ENCODE measurements at regions not wholly inside any gene's neighbourhood (a gene's known extent, or its start where the extent isn't known, plus 50 kb on each side); places are given as distances from the start of the nearest gene placed in this dataset.
"Not testable (repeated sequence)": the region's sequence is repeated elsewhere in the genome, so short reads cannot be mapped to it uniquely, and the experiment has no call there.

DNA sequence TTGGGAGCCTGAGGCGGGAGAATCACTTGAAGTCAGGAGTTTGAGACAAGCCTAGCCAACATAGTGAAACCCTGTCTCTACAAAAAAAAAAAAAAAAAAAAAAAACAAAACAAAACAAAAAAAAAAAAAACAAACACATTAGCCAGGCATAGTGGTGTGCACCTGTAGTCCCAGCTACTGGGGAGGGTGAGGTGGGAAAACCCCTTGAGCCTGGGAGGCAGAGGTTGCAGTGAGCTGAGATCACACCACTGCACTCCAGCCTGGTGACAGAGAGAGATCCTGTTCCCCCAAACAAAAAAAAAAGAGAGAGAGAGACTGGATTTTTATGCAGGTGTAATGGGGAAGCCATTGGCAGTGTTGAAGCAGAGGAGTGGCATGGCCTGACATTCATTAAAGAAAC is 385.7 kb upstream of the TENM3 start:
- not testable (repeated sequence) for H3K4me2 ChIP-seq (ENCODE audit: low read depth, low read length, poor library complexity, severe bottlenecking); H3K27ac ChIP-seq (ENCODE audit: low read length); DNase-seq; H3K4me1 ChIP-seq (ENCODE audit: low read length); H3K9me2 ChIP-seq (replicated peaks; ENCODE audit: insufficient read depth, low read length); H3K4me3 ChIP-seq (ENCODE audit: low read length); H2AFZ ChIP-seq (ENCODE audit: low read length); H3K9ac ChIP-seq (ENCODE audit: low read length); H3K27me3 ChIP-seq (ENCODE audit: low read length); H3K79me2 ChIP-seq (ENCODE audit: low read length); H4K20me1 ChIP-seq (ENCODE audit: insufficient read depth, low read depth, low read length); H3K36me3 ChIP-seq (ENCODE audit: insufficient read depth, low read length); H3K9me3 ChIP-seq (ENCODE audit: low read length)

DNA sequence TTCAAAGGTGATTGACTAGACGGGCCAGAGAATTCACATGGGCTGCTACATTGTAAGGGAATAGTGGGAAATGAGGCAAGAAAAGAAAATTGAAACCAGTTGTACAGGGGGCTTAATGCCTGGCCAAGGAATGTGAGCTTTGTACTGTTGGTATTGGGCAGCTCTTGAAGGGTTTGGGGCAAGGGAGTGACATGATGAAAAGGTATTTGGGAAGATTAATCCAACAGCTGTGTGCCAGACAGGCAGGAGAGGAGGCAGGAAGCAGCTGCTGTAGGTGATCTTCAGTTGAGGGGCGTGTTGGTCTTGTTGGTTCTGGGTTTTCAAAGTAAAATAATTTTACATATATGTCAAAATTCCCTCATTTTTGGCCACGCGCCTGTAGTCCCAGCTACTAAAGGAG is 384.5 kb upstream of the TENM3 start:
- no peak for DNase-seq
- no peaks in the 10 kb centered on the region for H3K27me3 ChIP-seq (ENCODE audit: low read length)
- no peaks in the 10 kb centered on the region for H4K20me1 ChIP-seq (ENCODE audit: insufficient read depth, low read depth, low read length)
- H3K9me3 ChIP-seq (ENCODE audit: low read length), result no peaks in the 10 kb centered on the region
- no peak overlapping the region for H3K4me3 ChIP-seq (ENCODE audit: low read length)
- no peaks in the 10 kb centered on the region for H3K4me1 ChIP-seq (ENCODE audit: low read length)
- no peaks in the 10 kb centered on the region for H3K9me2 ChIP-seq (replicated peaks; ENCODE audit: insufficient read depth, low read length)
- H2AFZ ChIP-seq (ENCODE audit: low read length), result no peak overlapping the region
- H3K36me3 ChIP-seq (ENCODE audit: insufficient read depth, low read length), result no peaks in the 10 kb centered on the region
- H3K4me2 ChIP-seq (ENCODE audit: low read depth, low read length, poor library complexity, severe bottlenecking), result no peak overlapping the region
- no peak overlapping the region for H3K27ac ChIP-seq (ENCODE audit: low read length)
- H3K9ac ChIP-seq (ENCODE audit: low read length), result no peak overlapping the region
- H3K79me2 ChIP-seq (ENCODE audit: low read length), result no peaks in the 10 kb centered on the region

DNA sequence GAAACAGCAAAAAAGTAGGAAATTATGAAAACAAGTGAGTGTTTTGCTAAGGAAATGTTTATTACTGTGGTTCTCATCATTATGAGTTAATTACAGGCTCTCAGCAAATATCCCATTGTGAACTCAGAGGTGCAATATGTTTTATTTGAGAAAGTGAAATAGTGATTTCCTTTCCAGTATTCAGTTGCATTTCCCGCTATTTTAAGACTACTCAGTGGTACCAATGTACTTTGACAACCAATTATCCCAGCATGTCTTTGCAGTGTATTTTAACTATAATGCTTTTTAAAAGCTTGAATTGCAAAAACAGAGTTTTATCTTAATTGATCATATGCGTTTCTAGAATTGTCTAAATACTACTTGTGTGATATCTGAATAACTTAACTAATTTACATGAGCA is 383.8 kb upstream of the TENM3 start:
- Histone ChIP-seq H3K4me1 (ENCODE audit: low read length) (no peaks in the 10 kb centered on the region), H3K9ac (ENCODE audit: low read length) (no peak overlapping the region), H3K79me2 (ENCODE audit: low read length) (no peaks in the 10 kb centered on the region), H3K9me2 (replicated peaks; ENCODE audit: insufficient read depth, low read length) (no peaks in the 10 kb centered on the region), H3K4me2 (ENCODE audit: low read depth, low read length, poor library complexity, severe bottlenecking) (no peak overlapping the region), H3K27ac (ENCODE audit: low read length) (no peak overlapping the region), H3K9me3 (ENCODE audit: low read length) (no peaks in the 10 kb centered on the region), H3K4me3 (ENCODE audit: low read length) (no peak overlapping the region), H3K36me3 (ENCODE audit: insufficient read depth, low read length) (no peaks in the 10 kb centered on the region), H2AFZ (ENCODE audit: low read length) (no peak overlapping the region), H3K27me3 (ENCODE audit: low read length) (no peaks in the 10 kb centered on the region), H4K20me1 (ENCODE audit: insufficient read depth, low read depth, low read length) (no peaks in the 10 kb centered on the region)
- DNase-seq, result no peak

DNA sequence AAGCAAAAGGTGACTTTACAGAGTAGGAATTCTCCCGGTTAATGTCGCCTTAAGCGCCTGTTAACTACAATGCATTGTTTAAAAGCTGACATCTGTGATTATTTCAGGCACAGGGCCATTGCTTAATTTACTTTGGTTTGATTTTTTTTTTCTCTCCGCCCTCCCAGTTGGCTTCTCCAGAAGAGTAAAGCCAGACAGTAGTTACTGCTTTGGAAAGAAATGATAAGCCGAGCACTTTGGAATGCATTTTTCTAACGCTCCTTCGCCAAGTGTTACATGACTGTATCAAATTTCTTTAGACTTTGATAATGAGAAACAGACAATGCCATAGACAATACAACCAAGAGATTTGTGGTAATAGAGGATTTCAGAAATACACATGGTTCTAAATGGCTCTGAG is 383.0 kb upstream of the TENM3 start:
- Histone ChIP-seq H3K4me1 (ENCODE audit: low read length) (no peaks in the 10 kb centered on the region), H3K27me3 (ENCODE audit: low read length) (no peaks in the 10 kb centered on the region), H4K20me1 (ENCODE audit: insufficient read depth, low read depth, low read length) (no peaks in the 10 kb centered on the region), H3K9me2 (replicated peaks; ENCODE audit: insufficient read depth, low read length) (no peaks in the 10 kb centered on the region), H3K27ac (ENCODE audit: low read length) (no peak overlapping the region), H3K36me3 (ENCODE audit: insufficient read depth, low read length) (no peaks in the 10 kb centered on the region), H3K4me3 (ENCODE audit: low read length) (no peak overlapping the region), H3K9me3 (ENCODE audit: low read length) (no peaks in the 10 kb centered on the region), H3K4me2 (ENCODE audit: low read depth, low read length, poor library complexity, severe bottlenecking) (no peak overlapping the region), H3K9ac (ENCODE audit: low read length) (no peak overlapping the region), H3K79me2 (ENCODE audit: low read length) (no peaks in the 10 kb centered on the region), H2AFZ (ENCODE audit: low read length) (no peak overlapping the region)
- no peak for DNase-seq

DNA sequence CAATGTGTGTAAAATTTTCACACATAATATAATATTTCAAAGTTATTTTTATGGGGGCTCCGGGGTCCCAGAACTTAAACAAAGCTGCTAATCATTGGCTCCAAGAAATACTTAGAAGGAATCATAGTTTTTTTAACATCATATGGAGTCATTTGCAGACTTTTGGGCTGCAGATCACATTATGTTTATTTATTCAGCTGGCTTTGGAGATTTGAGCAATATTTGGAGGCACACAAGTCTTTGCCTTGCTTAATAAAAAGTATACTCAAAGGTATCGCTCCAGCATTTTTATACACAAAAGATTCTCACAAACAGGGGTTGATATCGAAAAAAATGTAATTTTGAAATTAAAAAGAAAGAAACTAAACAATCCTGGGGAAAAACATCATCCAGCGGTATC is 382.5 kb upstream of the TENM3 start:
- no peaks in the 10 kb centered on the region for H3K36me3 ChIP-seq (ENCODE audit: insufficient read depth, low read length)
- no peaks in the 10 kb centered on the region for H4K20me1 ChIP-seq (ENCODE audit: insufficient read depth, low read depth, low read length)
- no peaks in the 10 kb centered on the region for H3K79me2 ChIP-seq (ENCODE audit: low read length)
- no peaks in the 10 kb centered on the region for H3K4me1 ChIP-seq (ENCODE audit: low read length)
- H3K4me3 ChIP-seq (ENCODE audit: low read length), result no peak overlapping the region
- no peak overlapping the region for H3K4me2 ChIP-seq (ENCODE audit: low read depth, low read length, poor library complexity, severe bottlenecking)
- no peak for DNase-seq
- no peak overlapping the region for H3K9ac ChIP-seq (ENCODE audit: low read length)
- H3K27ac ChIP-seq (ENCODE audit: low read length), result no peak overlapping the region
- no peak overlapping the region for H2AFZ ChIP-seq (ENCODE audit: low read length)
- no peaks in the 10 kb centered on the region for H3K9me3 ChIP-seq (ENCODE audit: low read length)
- H3K9me2 ChIP-seq (replicated peaks; ENCODE audit: insufficient read depth, low read length), result no peaks in the 10 kb centered on the region
- H3K27me3 ChIP-seq (ENCODE audit: low read length), result no peaks in the 10 kb centered on the region

DNA sequence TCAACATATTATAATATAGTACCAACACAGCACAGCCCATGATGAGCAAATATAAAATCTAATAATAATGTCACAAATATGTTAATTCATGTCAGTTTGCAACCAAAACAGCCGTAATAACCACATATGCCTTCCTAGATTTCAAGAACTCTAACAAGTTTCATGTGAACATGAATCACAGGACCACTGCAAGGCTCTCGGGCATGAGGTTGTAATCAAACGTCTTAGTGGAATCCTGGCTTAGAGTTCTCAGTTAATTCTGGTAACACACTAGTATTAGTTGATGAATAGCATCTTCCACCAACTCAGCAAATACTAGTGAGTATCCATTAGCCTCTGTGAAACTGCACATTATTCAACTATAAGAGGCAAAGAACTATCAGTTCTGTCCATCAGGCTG is 379.3 kb upstream of the TENM3 start:
- no peak for DNase-seq
- Histone ChIP-seq H2AFZ (ENCODE audit: low read length) (no peak overlapping the region), H3K79me2 (ENCODE audit: low read length) (no peaks in the 10 kb centered on the region), H3K4me2 (ENCODE audit: low read depth, low read length, poor library complexity, severe bottlenecking) (no peak overlapping the region), H3K9me2 (replicated peaks; ENCODE audit: insufficient read depth, low read length) (no peaks in the 10 kb centered on the region), H3K4me1 (ENCODE audit: low read length) (no peaks in the 10 kb centered on the region), H4K20me1 (ENCODE audit: insufficient read depth, low read depth, low read length) (no peaks in the 10 kb centered on the region), H3K9ac (ENCODE audit: low read length) (no peak overlapping the region), H3K36me3 (ENCODE audit: insufficient read depth, low read length) (no peaks in the 10 kb centered on the region), H3K27ac (ENCODE audit: low read length) (no peak overlapping the region), H3K27me3 (ENCODE audit: low read length) (no peaks in the 10 kb centered on the region), H3K9me3 (ENCODE audit: low read length) (no peaks in the 10 kb centered on the region), H3K4me3 (ENCODE audit: low read length) (no peak overlapping the region)

DNA sequence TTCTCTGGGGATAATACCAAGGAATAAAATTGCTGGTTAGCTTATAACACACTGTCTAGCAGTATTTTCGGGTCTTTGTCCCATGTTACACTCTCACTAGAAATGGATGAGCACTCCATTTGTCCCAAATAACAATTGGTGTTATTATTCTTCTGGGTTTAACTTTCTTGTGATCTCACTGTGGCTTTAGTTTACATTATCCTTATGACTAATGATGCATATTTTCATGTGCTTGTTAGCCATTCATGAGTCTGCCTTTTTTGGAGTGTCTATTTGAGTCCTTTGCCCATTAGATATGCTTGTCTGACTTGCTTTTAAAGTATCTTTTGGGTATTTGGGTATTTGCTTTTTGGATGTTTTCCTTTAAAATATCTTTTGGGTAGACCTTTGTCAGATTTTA is 372.9 kb upstream of the TENM3 start:
- no peak overlapping the region for H3K4me2 ChIP-seq (ENCODE audit: low read depth, low read length, poor library complexity, severe bottlenecking)
- no peaks in the 10 kb centered on the region for H3K4me1 ChIP-seq (ENCODE audit: low read length)
- no peak overlapping the region for H3K9ac ChIP-seq (ENCODE audit: low read length)
- no peaks in the 10 kb centered on the region for H3K9me2 ChIP-seq (replicated peaks; ENCODE audit: insufficient read depth, low read length)
- no peaks in the 10 kb centered on the region for H3K36me3 ChIP-seq (ENCODE audit: insufficient read depth, low read length)
- DNase-seq, result no peak
- no peak overlapping the region for H3K4me3 ChIP-seq (ENCODE audit: low read length)
- no peaks in the 10 kb centered on the region for H3K27me3 ChIP-seq (ENCODE audit: low read length)
- H3K79me2 ChIP-seq (ENCODE audit: low read length), result no peaks in the 10 kb centered on the region
- no peak overlapping the region for H3K27ac ChIP-seq (ENCODE audit: low read length)
- no peaks in the 10 kb centered on the region for H3K9me3 ChIP-seq (ENCODE audit: low read length)
- H2AFZ ChIP-seq (ENCODE audit: low read length), result no peak overlapping the region
- no peaks in the 10 kb centered on the region for H4K20me1 ChIP-seq (ENCODE audit: insufficient read depth, low read depth, low read length)

DNA sequence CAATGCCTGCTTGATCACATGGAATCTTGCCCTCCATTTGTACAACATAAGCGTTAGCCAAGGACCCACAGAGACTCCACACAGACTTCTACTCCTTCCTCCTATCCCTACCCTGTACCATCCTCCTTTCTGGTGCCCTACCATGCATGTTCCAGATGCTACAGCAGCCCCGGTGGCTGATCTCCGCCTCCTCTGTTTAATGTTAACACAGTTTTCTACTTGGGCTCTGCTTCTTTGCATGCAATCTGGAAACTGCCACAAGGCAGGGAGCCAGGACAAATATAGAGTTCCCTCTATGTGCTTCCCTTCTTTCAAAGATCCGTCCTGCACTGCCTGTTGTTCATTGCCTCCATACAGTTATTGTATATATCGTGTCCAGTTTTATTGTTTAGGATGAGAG is 368.6 kb upstream of the TENM3 start:
- Histone ChIP-seq H3K4me3 (ENCODE audit: low read length) (no peak overlapping the region), H3K27ac (ENCODE audit: low read length) (no peak overlapping the region), H2AFZ (ENCODE audit: low read length) (no peak overlapping the region), H3K4me2 (ENCODE audit: low read depth, low read length, poor library complexity, severe bottlenecking) (no peak overlapping the region), H3K79me2 (ENCODE audit: low read length) (no peaks in the 10 kb centered on the region), H3K27me3 (ENCODE audit: low read length) (no peaks in the 10 kb centered on the region), H3K9me2 (replicated peaks; ENCODE audit: insufficient read depth, low read length) (no peaks in the 10 kb centered on the region), H4K20me1 (ENCODE audit: insufficient read depth, low read depth, low read length) (no peaks in the 10 kb centered on the region), H3K36me3 (ENCODE audit: insufficient read depth, low read length) (no peaks in the 10 kb centered on the region), H3K4me1 (ENCODE audit: low read length) (no peaks in the 10 kb centered on the region), H3K9ac (ENCODE audit: low read length) (no peak overlapping the region), H3K9me3 (ENCODE audit: low read length) (no peaks in the 10 kb centered on the region)
- DNase-seq, result no peak

DNA sequence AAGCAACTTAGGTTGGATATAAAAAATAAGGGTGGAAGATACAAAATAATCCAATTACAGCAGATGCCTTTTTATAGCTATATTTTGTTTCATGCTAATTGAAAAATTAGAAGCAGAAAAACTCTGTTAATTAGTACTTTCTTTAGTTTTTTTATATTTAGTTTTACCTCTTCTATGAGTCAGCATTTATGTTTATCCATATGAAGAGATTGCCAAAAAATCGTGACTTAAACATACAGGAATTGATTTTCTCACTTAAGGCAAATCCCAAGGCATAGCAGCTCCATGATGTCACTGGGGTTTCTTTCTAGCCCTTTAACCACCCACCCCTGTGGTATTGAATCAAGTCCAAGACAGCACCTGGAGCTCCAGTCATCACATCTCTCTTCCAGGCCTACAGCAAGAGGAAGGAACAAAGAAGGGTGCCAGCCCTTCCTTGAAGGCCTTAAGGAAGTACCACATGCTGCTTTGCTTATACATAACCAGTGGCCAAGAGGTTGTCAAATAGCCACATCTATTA is 365.8 kb upstream of the TENM3 start:
- no peaks in the 10 kb centered on the region for H3K27me3 ChIP-seq (ENCODE audit: low read length)
- DNase-seq, result no peak

More for the DNA sequence above, 365.8 kb upstream of the TENM3 start:
- no peaks in the 10 kb centered on the region for H4K20me1 ChIP-seq (ENCODE audit: insufficient read depth, low read depth, low read length)
- no peak overlapping the region for H2AFZ ChIP-seq (ENCODE audit: low read length)
- no peaks in the 10 kb centered on the region for H3K4me1 ChIP-seq (ENCODE audit: low read length)
- no peaks in the 10 kb centered on the region for H3K9me3 ChIP-seq (ENCODE audit: low read length)
- no peak overlapping the region for H3K27ac ChIP-seq (ENCODE audit: low read length)
- no peaks in the 10 kb centered on the region for H3K9me2 ChIP-seq (replicated peaks; ENCODE audit: insufficient read depth, low read length)
- H3K4me2 ChIP-seq (ENCODE audit: low read depth, low read length, poor library complexity, severe bottlenecking), result no peak overlapping the region
- no peaks in the 10 kb centered on the region for H3K79me2 ChIP-seq (ENCODE audit: low read length)
- H3K9ac ChIP-seq (ENCODE audit: low read length), result no peak overlapping the region
- no peak overlapping the region for H3K4me3 ChIP-seq (ENCODE audit: low read length)
- H3K36me3 ChIP-seq (ENCODE audit: insufficient read depth, low read length), result no peaks in the 10 kb centered on the region
